MM.1S (cell line): ENCODE measurements at regions not wholly inside any gene's neighbourhood (a gene's known extent, or its start where the extent isn't known, plus 50 kb on each side); places are given as distances from the start of the nearest gene placed in this dataset.

Source experiments
- DNase-seq: peaks from one replicate; pipeline ENCODE4 v3.0.0-alpha.2; 2015
- H2AFZ ChIP-seq: fragments of 300-600 bp; sonication (generic); 2 replicates; pipeline ENCODE4 v1.6.0; 2016; ENCODE audit warnings: antibody characterized with exemption, low read length
- H3F3A ChIP-seq: fragments of 300-600 bp; sonication (generic); 2 replicates; pipeline ENCODE4 v1.6.1; 2016; ENCODE audit warnings: mild to moderate bottlenecking, antibody characterized with exemption, low read length, moderate library complexity, mixed read lengths; ENCODE audit not compliant: insufficient read depth
- H3K27ac ChIP-seq: fragments of 300-600 bp; sonication (generic); 2 replicates; pipeline ENCODE4 v1.5.1; 2016; ENCODE audit warnings: mild to moderate bottlenecking, low read length
- H3K27me3 ChIP-seq: fragments of 300-600 bp; sonication (generic); replicated peaks from 2 replicates; pipeline ENCODE4 v1.6.0; 2016; ENCODE audit warnings: low read length; ENCODE audit not compliant: insufficient read depth
- H3K36me3 ChIP-seq: fragments of 300-600 bp; sonication (generic); replicated peaks from 2 replicates; pipeline ENCODE4 v1.6.1; 2016; ENCODE audit warnings: mild to moderate bottlenecking, low read length, mixed read lengths; ENCODE audit not compliant: insufficient read depth
- H3K4me1 ChIP-seq: fragments of 300-600 bp; sonication (generic); 2 replicates; pipeline ENCODE4 v1.6.1; 2016; ENCODE audit warnings: low read length, mixed read lengths
- H3K4me2 ChIP-seq: fragments of 300-600 bp; sonication (generic); 2 replicates; pipeline ENCODE4 v1.6.0; 2016; ENCODE audit warnings: low read depth, low read length
- H3K4me3 ChIP-seq: fragments of 300-600 bp; sonication (generic); 2 replicates; pipeline ENCODE4 v1.5.1; 2016; ENCODE audit warnings: low read length, mixed read lengths
- H3K79me2 ChIP-seq: fragments of 300-600 bp; sonication (generic); 2 replicates; pipeline ENCODE4 v1.6.1; 2016; ENCODE audit warnings: mixed run types, low read length, mixed read lengths
- H3K9ac ChIP-seq: fragments of 300-600 bp; sonication (generic); 2 replicates; pipeline ENCODE4 v1.6.1; 2016; ENCODE audit warnings: low read length, mixed read lengths
- H3K9me2 ChIP-seq: fragments of 300-600 bp; sonication (generic); replicated peaks from 2 replicates; pipeline ENCODE4 v1.6.1; 2016; ENCODE audit warnings: mild to moderate bottlenecking, low read length, mixed read lengths; ENCODE audit not compliant: insufficient read depth
- H3K9me3 ChIP-seq: fragments of 300-600 bp; sonication (generic); replicated peaks from 2 replicates; pipeline ENCODE4 v1.6.1; 2016; ENCODE audit warnings: mild to moderate bottlenecking, low read length, mixed read lengths; ENCODE audit not compliant: insufficient read depth
- H4K20me1 ChIP-seq: fragments of 300-600 bp; sonication (generic); 2 replicates; pipeline ENCODE4 v1.6.1; 2016; ENCODE audit warnings: mild to moderate bottlenecking, low read length, moderate library complexity, mixed read lengths; ENCODE audit not compliant: insufficient read depth
- CTCF ChIP-seq: fragments of 300-600 bp; sonication (generic); IDR thresholded peaks from 2 replicates; pipeline ENCODE4 v1.5.1; 2016; ENCODE audit warnings: antibody characterized with exemption, low read length, mixed read lengths
- EZH2 ChIP-seq: fragments of 300-600 bp; sonication (generic); optimal IDR thresholded peaks from 2 replicates; pipeline ENCODE3; 2017; ENCODE audit warnings: low read depth, mild to moderate bottlenecking, antibody characterized with exemption, low read length, mixed read lengths
- EZH2phosphoT487 ChIP-seq: fragments of 300-600 bp; sonication (generic); IDR thresholded peaks from 2 replicates; pipeline ENCODE4 v1.6.1; 2018; ENCODE audit warnings: antibody characterized with exemption, low read length

GRCh38 chr18:27382567-27383216, 197.6 kb upstream of the CHST9 start:
- H3K9me2 ChIP-seq = no peaks in the 10 kb centered on the region
- H3K27me3 ChIP-seq = no peaks in the 10 kb centered on the region
- TF ChIP-seq CTCF = no peak
- H3K9me3 ChIP-seq = no peaks in the 10 kb centered on the region
- no peak overlapping the region for H3K4me2 ChIP-seq
- no peaks in the 10 kb centered on the region for H4K20me1 ChIP-seq
- H3K4me3 ChIP-seq = no peak overlapping the region
- no peak overlapping the region for H3K9ac ChIP-seq
- DNase-seq = no peak
- H3F3A ChIP-seq = no peaks in the 10 kb centered on the region
- no peaks in the 10 kb centered on the region for H3K4me1 ChIP-seq
- no peaks in the 10 kb centered on the region for H3K79me2 ChIP-seq
- no peak overlapping the region for H2AFZ ChIP-seq
- no peak overlapping the region for H3K27ac ChIP-seq
- no peaks in the 10 kb centered on the region for H3K36me3 ChIP-seq

- H3K79me2 ChIP-seq = no peaks in the 10 kb centered on the region
- no peak overlapping the region for H3K27ac ChIP-seq
- H3K27me3 ChIP-seq = no peaks in the 10 kb centered on the region
- no peaks in the 10 kb centered on the region for H3K36me3 ChIP-seq
- no peak overlapping the region for H3K9ac ChIP-seq
- no peak overlapping the region for H2AFZ ChIP-seq
- H3F3A ChIP-seq = no peaks in the 10 kb centered on the region
- no peaks in the 10 kb centered on the region for H4K20me1 ChIP-seq
- no peaks in the 10 kb centered on the region for H3K9me2 ChIP-seq
- no peak overlapping the region for H3K4me3 ChIP-seq
- DNase-seq = no peak
- no peaks in the 10 kb centered on the region for H3K9me3 ChIP-seq
- H3K4me2 ChIP-seq = no peak overlapping the region
- no peaks in the 10 kb centered on the region for H3K4me1 ChIP-seq
- TF ChIP-seq EZH2 (no peak), EZH2phosphoT487 (no peak), CTCF (no peak)
Observed at GRCh38 chr18:27378431-27379095, 193.5 kb upstream of the CHST9 start.

GRCh38 chr18:27377251-27377650, 192.1 kb upstream of the CHST9 start:
- Histone ChIP-seq H3K36me3 (no peaks in the 10 kb centered on the region), H3K4me2 (no peak overlapping the region), H3K9me2 (no peaks in the 10 kb centered on the region), H4K20me1 (no peaks in the 10 kb centered on the region), H3K27ac (no peak overlapping the region), H3K27me3 (no peaks in the 10 kb centered on the region), H3F3A (no peaks in the 10 kb centered on the region), H3K4me1 (no peaks in the 10 kb centered on the region), H2AFZ (no peak overlapping the region), H3K79me2 (no peaks in the 10 kb centered on the region), H3K9me3 (no peaks in the 10 kb centered on the region), H3K9ac (no peak overlapping the region), H3K4me3 (no peak overlapping the region)
- DNase-seq = no peak
- TF ChIP-seq EZH2phosphoT487 = no peak
- TF ChIP-seq EZH2 = no peak
- TF ChIP-seq CTCF = no peak
